ENCODE measurements at regions not wholly inside any gene's neighbourhood (a gene's known extent, or its start where the extent isn't known, plus 50 kb on each side); places are given as distances from the start of the nearest gene placed in this dataset.

DNA sequence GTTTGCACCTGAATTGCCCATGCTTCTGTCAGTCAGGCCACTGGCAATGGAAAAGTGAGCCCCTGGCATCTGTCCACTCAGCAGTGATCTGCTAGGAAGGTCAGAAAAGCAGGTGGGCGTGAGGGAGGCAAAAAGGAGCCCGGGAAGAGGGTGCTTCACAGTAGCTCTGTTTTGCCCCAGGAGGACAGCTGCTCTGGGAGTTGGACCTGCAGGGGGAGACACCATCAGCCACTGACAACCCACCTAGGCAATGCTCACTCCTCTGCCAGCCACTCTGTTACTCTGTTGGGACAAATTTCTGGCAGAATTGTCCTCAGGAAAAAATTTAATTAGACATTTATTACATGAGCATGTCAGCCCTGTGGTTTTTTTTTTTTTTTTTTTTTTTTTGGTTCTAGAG, 146.4 kb downstream of the LRIG2 start:
- intact Hi-C loops (cut with DNase I; ENCODE audit: low total_unique reads): no loop called here
- Histone ChIP-seq H3K9me3 (no peaks in the 10 kb centered on the region), H3K4me3 (no peak overlapping the region), H3K27ac (no peak overlapping the region), H3K36me3 (ENCODE audit: low read depth, missing control alignments) (no peaks in the 10 kb centered on the region), H3K27me3 (no peaks in the 10 kb centered on the region), H3K4me1 (peaks cover 16% of the 10 kb centered on the region)
- TF ChIP-seq, protein P1, sequence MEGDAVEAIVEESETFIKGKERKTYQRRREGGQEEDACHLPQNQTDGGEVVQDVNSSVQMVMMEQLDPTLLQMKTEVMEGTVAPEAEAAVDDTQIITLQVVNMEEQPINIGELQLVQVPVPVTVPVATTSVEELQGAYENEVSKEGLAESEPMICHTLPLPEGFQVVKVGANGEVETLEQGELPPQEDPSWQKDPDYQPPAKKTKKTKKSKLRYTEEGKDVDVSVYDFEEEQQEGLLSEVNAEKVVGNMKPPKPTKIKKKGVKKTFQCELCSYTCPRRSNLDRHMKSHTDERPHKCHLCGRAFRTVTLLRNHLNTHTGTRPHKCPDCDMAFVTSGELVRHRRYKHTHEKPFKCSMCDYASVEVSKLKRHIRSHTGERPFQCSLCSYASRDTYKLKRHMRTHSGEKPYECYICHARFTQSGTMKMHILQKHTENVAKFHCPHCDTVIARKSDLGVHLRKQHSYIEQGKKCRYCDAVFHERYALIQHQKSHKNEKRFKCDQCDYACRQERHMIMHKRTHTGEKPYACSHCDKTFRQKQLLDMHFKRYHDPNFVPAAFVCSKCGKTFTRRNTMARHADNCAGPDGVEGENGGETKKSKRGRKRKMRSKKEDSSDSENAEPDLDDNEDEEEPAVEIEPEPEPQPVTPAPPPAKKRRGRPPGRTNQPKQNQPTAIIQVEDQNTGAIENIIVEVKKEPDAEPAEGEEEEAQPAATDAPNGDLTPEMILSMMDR (IDR thresholded peaks at IDR 0.05): no peak
- no peak for TF ChIP-seq POLR2A (IDR thresholded peaks at IDR 0.05)
- WGBS, 2 donors: 64 to 66% methylated on average over 2 of the region's 2 CpGs
- no peak for DNase-seq

DNA sequence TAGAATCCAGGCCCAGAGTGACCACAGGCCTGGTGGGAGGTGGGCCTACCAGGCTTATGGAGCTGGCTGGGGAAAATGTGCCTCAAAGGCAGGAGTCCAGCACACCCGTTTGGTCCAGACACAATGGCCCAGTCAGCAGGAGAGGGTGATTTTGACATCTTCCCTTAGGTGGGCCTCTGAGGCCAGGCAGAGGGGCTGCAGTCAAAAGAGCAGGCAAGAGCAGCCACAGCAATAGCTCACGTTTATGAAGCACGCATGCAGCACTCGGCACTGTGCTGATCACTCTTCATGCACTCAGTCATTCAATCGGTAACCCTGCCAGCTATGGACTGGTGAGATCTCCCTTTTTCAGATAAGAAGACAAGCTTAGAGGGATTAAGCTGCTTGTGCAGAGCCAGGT, 146.8 kb downstream of the LRIG2 start:
- no peak for TF ChIP-seq POLR2A (IDR thresholded peaks at IDR 0.05)
- TF ChIP-seq, protein P1 (IDR thresholded peaks at IDR 0.05): no peak
- no peak for DNase-seq
- H3K4me3 ChIP-seq: no peak overlapping the region
- intact Hi-C loops (cut with DNase I; ENCODE audit: low total_unique reads): no loop called here
- no peak overlapping the region for H3K27ac ChIP-seq
- H3K9me3 ChIP-seq: no peaks in the 10 kb centered on the region
- H3K36me3 ChIP-seq (ENCODE audit: low read depth, missing control alignments): no peaks in the 10 kb centered on the region
- H3K4me1 ChIP-seq: peaks cover 16% of the 10 kb centered on the region
- WGBS, 2 donors: 81 to 87% methylated on average over 5 of the region's 5 CpGs
- no peaks in the 10 kb centered on the region for H3K27me3 ChIP-seq

DNA sequence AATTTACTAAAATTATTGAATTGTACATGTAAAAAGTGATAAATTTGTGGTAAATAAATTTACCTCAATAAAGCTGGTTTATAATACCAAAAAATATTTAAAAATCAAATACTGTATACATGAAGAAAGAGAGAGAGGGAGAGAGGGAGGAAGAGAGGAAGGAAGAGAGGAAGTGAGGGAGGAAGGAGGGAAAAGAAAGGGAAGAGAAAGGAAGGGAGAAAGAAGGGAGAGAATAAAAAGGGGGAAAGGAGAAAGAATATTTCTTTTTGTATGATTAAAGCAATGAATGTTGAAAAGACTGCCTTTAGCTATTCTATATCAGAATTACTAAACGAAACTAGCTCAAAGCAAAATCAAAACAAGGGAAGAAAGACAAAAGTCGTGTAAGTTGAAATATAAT, 150.0 kb downstream of the LRIG2 start:
- TF ChIP-seq, protein P1 (IDR thresholded peaks at IDR 0.05): no peak
- TF ChIP-seq POLR2A (IDR thresholded peaks at IDR 0.05): no peak
- H3K9me3 ChIP-seq: no peaks in the 10 kb centered on the region
- 75 to 83% methylated on average over 2 of the region's 2 CpGs for WGBS, 2 donors
- H3K4me3 ChIP-seq: no peak overlapping the region
- no peaks in the 10 kb centered on the region for H3K27me3 ChIP-seq
- no peak overlapping the region for H3K27ac ChIP-seq
- DNase-seq: no peak
- H3K36me3 ChIP-seq (ENCODE audit: low read depth, missing control alignments): no peaks in the 10 kb centered on the region
- intact Hi-C loops (cut with DNase I; ENCODE audit: low total_unique reads): no loop called here
- H3K4me1 ChIP-seq: peaks cover 2% of the 10 kb centered on the region

DNA sequence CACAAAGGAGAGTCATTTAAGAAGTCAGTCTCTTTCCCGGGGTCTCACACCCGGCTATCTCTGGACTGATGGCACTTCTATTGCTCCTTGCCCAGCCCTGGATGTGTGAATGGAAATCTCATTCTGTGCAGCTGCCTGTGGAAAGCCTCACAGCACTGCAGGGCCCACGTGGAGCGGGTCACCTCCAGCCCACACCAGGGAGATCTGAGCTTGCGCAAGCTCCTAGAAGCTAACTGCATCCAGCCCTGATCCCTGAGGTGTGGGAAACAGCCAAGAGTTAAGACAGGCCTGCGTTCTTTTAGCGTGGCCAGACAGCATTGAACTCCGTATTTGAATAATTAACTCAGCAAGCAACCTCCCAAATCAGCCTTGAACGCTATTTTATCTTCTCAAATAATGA, 150.5 kb downstream of the LRIG2 start:
- H3K27ac ChIP-seq: no peak overlapping the region
- H3K9me3 ChIP-seq: no peaks in the 10 kb centered on the region
- intact Hi-C loops (cut with DNase I; ENCODE audit: low total_unique reads): no loop called here
- 38 to 50% methylated on average over 9 of the region's 9 CpGs for WGBS, 2 donors
- H3K27me3 ChIP-seq: no peaks in the 10 kb centered on the region
- TF ChIP-seq, protein P1 (IDR thresholded peaks at IDR 0.05): no peak
- TF ChIP-seq POLR2A (IDR thresholded peaks at IDR 0.05): no peak
- no peak overlapping the region for H3K4me3 ChIP-seq
- H3K4me1 ChIP-seq: no peaks in the 10 kb centered on the region
- no peaks in the 10 kb centered on the region for H3K36me3 ChIP-seq (ENCODE audit: low read depth, missing control alignments)
- peak; percentile 64 for DNase-seq

DNA sequence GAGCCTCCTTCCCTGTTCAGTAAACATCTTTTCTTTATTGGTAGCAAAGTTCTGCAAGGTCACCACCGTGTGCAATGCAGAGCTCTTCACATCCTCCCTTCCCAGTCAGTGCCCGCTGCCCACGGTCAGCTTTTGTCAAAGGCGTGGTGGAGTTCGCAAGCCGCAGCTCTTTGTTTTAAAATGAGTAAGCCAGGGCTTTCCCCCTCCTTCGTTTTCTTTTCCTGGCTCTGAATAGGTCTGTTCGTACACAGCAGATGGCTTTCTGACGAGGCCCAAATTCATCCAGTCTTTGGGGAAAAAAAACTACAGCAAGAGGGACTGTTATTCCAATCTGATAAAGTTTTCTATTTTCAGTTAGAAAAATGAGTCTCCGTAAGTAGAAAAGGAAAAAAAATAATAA, 153.2 kb downstream of the LRIG2 start:
- intact Hi-C loops (cut with DNase I; ENCODE audit: low total_unique reads): no loop called here
- DNase-seq: no peak
- Histone ChIP-seq H3K36me3 (ENCODE audit: low read depth, missing control alignments) (no peaks in the 10 kb centered on the region), H3K27ac (peak overlapping the region; percentile 59 to 76), H3K27me3 (no peaks in the 10 kb centered on the region), H3K4me3 (no peak overlapping the region), H3K4me1 (no peaks in the 10 kb centered on the region), H3K9me3 (no peaks in the 10 kb centered on the region)
- WGBS, 2 donors: 60 to 62% methylated on average over 10 of the region's 10 CpGs
- TF ChIP-seq, protein P1 (IDR thresholded peaks at IDR 0.05): no peak
- TF ChIP-seq POLR2A (IDR thresholded peaks at IDR 0.05): no peak

Measured in testis (tissue), 2 donors.